DMS79 treated with DMSO at 0.1 percent for 48 hours (cell line): ENCODE measurements at regions not wholly inside any gene's neighbourhood (a gene's known extent, or its start where the extent isn't known, plus 50 kb on each side); places are given as distances from the start of the nearest gene placed in this dataset.
"Not testable (repeated sequence)": the region's sequence is repeated elsewhere in the genome, so short reads cannot be mapped to it uniquely, and the experiment has no call there.

Experiments
- DNase-seq: peaks from one replicate; lab custom pipeline; 2025; lab: John Stamatoyannopoulos, UW

DNA sequence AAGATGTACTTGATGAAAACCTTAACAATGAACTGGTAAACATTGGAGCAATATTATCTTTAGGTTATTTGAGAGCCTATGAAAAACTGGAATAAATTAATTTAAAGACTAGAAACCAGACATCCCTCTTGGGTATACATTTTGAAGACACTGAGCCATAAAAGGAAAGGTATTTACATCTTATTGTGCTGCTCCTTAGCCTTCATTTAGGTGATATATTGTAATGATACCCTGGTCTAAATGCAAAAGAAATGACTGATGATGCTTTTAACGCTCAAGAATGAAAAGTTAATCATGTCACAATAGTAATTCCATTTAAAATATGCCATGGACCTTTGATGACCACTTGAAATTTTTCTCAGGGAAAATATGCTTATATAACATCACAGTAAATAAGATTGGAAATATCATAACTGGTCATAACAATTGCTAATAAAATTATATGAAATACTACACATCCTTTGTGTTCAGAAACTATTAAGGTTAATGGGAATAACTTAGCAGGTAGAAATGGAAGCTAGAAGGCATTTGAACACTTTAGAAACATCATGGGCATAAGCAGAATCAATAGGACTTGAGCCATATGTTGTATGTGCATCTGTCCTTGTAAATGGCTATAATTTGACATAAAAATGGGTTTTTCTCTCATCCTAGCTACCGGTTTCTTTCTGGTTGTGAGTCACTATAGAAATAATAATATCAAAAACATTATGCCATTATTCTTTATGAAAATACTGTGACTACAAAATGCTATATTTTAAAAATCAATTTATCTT, 979.7 kb downstream of the RAPGEF2 start:
- DNase-seq: no peak

DNA sequence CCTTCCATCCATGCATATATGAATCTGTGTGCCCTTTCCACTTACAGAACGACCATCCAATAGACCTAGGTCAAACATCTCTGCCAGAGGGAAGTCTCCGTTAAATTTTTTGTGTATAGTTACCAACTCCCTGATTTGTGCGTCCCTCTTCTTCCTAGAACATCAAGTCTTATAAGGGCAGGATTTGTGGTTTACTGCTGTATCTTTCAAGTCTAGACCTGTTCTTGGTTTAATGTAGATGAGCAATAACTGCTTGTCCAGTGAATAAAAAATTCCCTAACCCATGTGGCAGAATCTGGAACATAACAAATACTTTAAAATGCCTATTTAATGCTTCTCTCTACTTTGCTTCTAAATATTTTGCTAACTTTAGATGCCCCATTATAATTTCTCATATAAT, 988.8 kb downstream of the RAPGEF2 start:
- no peak for DNase-seq

DNA sequence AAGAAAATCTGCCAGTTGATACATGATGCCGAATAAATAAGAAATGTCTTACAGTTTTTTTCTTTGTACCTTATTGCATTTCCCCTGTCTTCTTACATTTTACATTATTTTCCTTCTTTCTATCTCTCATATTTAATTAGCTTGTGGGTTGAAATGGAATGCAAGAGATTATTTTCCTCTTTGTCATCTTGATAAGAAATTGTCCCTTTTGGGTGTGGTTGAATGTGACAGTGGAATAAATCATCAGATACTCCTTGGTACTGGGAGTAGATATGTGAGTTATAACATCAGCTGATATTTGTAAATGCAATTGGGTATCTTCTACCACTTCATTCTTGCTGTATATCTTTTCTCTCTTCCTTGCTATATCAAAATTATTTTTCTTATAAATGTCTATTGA, 997.4 kb downstream of the RAPGEF2 start:
- no peak for DNase-seq

DNA sequence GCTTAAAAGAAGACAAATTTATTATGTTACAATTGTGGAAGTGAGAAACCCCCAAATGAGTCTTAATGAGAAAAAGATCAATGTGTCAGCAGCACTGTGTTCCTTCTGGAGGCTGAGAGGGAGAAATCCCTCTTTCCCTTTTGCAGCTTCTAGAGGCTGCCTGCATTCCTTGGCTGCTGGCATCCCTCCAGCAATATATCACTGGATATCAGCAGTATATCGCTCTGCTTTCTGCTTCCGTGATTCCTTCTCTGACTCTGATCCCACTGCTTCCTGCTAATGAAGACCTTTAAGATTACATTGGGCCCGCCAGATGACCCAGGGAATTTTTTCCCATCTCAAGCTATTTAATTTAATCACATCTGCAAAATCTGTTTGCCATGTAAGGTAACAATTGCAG, 1008.0 kb downstream of the RAPGEF2 start:
- DNase-seq: no peak

DNA sequence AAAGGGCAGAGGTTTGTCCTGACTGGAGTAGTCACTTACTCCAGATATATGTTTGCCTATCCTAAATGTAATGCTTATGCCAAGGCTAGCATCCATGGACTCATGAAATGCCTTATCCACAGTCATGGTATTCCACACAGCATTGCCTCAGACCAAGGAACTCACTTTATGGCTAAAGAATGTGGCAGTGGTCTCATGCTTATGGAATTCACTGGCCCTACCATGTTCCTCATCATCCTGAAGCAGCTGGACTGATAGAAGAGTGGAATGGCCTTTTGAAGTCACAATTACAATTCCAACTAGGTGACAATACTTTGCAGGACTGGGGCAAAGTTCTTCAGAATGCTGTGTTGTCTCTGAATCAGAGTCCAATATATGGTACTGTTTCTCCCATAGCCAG, 1014.8 kb downstream of the RAPGEF2 start:
- no peak for DNase-seq

DNA sequence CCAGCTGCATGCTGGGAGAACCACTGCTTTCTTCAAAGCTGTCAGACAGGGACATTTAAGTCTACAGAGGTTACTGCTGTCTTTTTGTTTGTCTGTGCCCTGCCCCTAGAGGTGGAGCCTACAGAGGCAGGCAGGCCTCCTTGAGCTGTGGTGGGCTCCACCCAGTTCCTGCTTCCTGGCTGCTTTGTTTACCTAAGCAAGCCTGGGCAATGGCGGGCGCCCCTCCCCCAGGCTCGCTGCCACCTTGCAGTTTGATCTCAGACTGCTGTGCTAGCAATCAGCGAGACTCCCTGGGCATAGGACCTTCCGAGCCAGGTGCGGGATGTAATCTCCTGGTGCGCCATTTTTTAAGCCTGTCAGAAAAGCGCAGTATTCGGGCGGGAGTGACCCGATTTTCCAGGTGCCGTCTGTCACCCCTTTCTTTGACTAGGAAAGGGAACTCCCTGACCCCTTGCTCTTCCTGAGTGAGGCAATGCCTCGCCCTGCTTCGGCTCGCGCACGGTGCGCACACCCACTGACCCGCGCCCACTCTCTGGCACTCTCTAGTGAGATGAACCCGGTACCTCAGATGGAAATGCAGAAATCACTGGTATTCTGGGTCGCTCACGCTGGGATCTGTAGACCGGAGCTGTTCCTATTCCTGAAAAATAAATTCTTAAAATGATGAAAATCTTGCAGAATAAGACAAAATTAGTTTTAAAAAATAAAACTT, 1022.9 kb downstream of the RAPGEF2 start:
- not testable (repeated sequence) for DNase-seq

DNA sequence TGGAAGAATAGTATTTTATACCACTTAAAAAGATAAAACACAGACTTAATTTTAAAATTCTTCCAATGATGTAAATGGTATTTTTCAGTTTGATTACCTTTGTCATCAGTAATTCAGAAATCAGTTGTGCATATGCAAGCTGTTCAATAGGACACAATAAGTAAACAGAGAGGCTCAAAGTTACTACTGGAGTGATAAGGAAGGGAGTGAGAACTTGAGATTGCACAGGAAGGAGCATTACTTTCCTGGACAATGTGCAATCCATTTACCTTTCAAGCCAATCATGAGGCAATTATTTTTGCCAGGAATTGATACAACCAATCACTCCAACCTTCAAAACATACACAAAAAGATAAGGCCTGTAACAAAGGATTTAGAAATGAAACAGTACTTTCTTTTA, 1024.3 kb downstream of the RAPGEF2 start:
- no peak for DNase-seq

DNA sequence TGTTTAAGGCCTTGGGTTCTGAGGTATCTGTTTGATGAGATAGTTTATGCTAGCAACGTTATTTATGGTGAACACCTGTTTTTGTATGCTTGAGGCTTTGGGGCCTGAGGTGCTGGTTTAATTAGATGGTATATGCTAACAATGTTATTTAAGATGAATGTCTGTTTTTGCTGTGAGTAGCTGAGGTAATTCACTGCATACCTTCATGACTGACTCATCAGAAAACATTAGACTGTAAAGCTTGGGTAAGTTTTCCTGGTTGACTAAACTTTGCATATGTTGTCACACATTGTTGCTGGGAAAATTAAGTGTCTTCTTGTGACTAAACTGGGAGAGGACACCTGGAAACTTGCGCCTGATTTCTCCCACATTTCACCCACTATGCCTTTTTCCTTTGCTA, 1026.6 kb downstream of the RAPGEF2 start:
- DNase-seq: no peak

DNA sequence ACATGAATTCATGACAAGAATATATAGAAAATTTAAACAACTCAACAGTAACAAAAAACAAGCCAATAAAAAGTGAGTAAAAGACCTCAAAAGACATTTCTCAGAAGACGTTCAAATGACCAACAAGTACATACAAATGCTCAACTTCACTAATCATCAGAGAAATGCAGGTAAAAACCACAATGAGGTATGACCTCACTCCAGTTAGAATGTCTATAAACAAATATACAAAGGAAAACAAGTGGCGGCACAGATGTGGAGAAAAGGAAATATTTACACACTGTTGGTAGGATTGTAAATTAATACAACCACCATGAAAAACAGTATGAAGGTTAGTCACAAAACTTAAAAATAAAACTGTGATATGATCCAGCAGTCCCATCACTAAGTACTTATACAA, 1033.1 kb downstream of the RAPGEF2 start:
- DNase-seq: no peak

DNA sequence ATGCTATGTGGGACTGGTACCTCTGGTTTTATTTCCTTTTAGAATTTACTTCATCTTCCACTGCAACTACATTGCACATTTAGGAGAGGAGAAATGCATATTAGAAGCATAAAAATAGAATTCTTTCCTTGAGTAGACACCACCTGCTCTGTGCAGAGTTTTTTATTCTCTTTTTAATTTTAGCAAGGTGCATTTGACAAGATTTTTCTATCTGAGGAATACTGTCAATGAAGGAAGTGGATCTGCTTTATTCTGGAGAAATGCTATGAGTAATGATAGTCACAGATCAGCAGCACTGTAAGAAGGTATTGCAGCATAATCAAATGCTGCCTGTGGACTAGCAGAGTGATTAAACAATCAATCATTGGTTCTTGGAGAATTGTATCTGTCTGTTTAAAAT, 1038.3 kb downstream of the RAPGEF2 start:
- no peak for DNase-seq

DNA sequence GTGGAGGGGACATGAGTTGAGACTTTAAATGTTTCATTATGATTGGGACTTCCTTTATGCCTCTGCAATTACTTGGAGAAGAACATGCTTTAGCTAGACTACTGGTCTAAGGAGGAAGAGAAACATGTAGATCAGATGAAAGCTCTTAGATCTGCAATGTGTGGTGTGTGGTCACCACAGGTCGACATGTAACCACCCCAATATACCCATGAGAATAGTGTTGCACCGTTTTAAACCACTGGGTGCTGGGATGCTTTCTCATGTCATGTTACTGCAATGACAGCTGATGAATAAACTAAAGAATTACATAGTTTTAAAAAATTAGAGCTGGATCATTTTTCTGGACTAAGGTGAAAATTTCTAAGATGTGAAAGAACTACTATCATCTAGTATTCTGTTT, 1039.7 kb downstream of the RAPGEF2 start:
- DNase-seq: no peak

DNA sequence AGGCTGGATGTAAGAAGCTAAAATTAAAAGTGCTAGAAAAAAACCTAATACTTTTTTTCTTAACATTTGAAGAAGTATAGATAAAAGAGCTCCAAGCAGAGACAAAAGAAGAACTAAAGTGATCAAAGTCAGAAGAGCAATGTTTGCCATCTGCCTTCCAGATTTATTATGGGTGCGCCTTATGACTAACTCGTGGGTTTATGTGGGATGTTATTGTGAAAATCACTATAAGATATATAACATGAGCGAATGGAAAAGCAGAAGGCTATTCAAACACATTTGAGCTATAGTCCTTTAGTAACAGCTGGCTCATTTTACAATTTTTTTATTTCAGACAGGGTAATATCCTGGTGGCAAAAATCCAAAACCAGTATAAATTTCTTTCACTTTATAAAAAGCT, 1040.7 kb downstream of the RAPGEF2 start:
- DNase-seq: no peak

DNA sequence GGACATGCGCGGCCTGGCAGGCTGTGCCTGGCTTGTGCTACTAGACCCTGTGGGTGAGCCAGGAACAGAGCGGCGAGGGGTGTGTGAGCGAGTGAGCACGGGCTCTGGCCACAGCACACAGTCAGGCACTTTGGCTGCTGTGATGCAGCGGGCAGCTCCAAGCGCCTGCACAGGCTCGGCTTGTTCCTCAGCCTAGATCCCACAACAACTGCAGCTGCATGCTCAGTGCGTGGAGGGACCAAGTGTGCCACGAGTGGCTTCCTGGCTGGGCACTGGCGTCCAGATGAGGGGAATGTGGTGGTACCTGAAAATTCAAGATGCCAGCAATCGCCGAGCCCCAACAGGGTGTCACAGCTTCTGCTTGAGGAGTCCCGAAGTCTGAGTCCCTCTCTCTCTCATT, 1056.6 kb downstream of the RAPGEF2 start:
- no peak for DNase-seq

DNA sequence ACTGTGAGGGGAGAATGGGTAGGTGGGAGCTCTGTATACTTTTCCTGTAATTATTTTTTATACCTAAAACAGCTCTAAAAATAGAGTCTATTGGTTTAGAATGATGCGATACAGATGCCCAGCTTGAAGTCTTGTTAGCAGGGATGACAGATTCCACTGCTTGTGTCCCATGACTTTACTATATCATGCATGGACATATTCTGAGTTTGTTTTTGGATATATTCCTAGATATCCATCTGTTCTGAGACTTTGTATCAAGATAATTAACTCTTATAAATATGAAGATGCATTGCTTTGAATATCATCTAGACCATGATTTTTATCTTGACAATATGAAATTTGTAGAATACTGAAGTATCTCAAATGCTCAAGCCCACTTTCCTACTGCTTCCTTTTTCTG, 1058.1 kb downstream of the RAPGEF2 start:
- no peak for DNase-seq

DNA sequence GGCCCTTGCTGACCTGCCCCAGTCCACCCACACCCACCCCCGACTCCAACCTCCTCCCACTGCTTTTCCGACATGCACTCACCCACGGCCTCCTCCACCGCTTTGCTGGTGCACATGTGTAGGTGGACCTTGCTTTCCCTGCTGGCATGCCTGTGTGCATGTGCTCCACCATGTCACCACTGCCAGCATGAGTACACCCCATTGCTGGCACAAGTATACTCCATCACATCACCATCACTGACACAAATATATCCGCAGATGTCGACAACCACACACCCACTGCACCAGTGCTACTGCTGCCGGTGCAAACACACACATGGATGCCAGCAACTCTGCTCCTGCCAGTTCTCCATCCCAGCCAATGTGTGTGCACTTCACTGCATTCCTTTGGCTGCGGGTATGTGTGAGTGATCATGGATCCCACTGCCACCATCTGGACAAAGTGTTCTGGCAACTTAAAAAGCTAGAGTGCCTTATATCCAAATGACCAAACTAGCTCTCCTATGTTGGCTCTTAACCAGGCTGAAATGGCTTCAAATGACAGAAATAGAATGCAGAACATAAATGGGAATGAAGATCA, 1072.3 kb downstream of the RAPGEF2 start:
- DNase-seq: no peak

DNA sequence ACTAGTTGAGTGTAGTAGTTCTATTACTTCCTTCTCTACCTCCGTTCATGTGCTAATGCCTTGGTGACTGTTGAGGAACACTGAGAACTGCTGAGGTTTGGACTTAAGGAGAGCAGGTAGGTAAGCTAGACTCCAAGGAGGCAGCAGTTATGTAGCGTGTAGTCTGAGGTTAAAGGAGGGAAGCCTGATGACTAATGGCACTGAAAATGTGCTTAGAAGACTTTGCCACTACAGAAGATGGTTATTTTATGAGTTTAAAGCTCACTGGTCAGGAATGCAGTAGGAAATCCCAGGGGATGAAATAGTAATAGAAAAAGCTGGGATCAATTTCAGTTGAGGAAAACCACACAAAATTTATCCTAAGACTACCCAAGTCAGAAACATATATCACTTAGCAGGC, 1077.3 kb downstream of the RAPGEF2 start:
- DNase-seq: no peak

DNA sequence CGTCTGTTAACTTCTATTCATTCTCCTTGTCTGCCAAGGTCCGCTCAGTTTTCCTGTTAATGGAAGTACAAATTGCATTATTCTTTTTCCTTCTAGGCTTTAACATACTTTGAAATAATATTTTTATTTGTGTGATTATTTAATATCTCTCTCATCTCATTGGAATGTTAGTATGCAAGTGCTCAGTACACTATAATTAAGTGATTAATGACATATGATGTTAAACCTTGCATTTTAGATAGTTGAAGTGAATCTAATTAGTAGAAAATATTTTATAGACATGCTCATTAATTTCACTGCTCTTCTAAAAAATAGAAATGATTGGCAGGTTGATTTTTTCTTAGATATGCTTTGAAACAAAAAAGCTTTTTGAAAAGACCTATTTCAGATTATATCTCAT, 1079.8 kb downstream of the RAPGEF2 start:
- no peak for DNase-seq

DNA sequence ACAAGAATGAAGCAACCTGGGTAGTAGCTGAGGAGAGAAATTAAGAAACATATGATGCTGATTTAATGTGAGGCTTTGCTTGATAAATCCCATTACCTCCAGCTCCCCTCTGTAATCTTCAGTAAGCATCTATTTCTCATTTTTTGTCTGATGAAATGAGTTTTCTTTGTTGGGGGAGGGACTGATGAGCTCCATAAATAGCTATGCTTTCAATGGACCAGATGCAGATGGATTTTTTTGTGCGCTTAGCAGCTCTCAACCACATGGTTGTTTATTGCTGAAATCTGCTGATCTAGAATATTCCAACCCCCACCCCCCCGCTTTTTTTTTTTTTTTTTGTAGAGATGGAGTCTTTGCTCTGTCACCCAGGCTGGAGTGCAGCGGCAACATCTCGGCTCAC, 1082.0 kb downstream of the RAPGEF2 start:
- DNase-seq: no peak

DNA sequence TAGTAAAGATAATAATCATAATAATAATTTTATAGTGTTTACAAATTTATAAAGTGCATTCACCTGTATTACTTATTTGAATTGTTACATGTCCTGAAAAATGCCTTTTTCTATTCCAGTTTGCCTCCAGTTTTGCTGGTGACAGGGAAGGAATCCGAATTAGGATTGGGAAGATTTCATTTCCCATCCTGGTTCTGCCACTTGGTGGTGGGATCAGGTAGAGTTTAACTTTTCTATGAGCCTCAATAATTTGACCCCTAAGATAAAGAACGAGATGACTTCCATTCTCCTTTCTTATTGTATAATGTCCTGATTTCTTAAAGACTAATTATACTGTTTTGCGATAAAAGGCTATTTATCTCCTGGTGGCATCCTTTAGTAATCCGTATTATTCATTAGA, 1090.9 kb downstream of the RAPGEF2 start:
- DNase-seq: no peak

DNA sequence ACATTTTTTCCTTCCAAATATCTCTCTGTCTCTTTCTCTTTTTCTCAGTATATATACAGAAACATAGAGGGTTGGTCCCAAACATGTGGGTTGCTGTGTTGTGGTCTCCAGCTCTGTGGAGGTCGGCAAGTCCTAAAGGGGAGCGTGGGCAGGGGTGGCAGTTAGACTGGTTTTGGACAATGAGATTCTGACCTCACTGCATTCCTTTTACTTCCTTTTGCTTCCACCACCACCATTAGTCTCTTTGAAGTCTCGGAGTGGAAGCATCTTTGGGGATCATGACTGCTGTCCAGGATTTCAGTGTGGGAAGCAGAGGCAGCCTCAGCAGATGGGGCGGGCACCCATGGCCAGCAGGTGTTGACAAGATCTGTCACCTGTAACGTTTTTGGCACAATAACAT, 1091.8 kb downstream of the RAPGEF2 start:
- no peak for DNase-seq

DNA sequence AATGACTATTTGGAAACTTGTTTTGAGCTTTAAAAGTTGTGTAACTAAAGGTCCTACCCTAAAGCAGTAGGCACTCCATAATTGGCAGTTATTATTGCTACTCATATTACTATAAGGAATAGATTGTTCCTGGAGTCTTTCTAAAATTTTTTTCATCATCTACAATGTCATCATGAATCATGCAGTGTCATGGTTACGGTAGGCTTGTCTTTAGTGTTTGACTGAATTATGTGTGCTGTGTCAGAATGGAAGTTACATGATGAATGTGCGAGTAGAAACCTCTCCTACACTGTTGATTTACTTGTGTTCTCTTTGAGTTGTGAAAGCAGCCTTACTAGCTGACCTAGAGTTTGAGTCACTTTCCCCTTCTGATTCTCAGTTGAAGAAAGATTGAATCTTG, 1099.9 kb downstream of the RAPGEF2 start:
- no peak for DNase-seq

DNA sequence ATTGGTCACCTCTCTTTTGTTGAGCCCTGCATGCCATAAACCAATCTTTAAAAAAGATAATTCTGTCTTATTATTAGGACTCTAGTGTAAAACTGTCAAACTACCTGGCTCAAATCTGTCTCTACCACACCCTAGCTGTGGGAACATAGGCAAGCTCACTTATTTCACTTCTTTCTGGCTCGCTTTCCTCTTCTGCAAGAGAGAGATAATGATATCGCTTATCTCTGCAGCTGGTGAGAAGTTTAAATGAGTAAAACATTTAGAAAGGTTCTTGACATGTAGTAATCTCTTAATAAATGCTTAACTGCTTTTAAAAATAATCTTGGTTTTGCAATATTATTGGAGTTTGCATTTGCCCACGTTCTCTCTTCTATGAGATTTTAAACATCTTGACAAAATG, 1109.2 kb downstream of the RAPGEF2 start:
- no peak for DNase-seq

DNA sequence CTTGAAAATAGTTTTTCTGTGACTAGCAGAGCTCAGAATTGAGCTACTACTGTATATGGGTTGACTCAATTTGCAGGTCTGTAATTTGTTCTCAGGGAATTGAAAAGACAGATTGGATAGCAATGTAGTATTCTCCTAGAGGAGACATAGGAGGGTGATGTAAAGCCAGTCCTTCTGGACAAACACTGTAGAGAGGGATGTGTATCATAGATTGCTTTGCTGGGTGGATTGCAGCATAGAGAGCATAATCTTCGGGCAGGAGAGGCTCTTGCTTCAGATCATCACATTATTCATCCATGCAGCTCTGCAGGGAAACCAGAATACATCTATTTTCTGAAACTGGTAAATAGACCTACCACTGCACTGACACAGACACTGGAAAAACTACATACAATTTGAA, 1110.5 kb downstream of the RAPGEF2 start:
- DNase-seq: no peak

DNA sequence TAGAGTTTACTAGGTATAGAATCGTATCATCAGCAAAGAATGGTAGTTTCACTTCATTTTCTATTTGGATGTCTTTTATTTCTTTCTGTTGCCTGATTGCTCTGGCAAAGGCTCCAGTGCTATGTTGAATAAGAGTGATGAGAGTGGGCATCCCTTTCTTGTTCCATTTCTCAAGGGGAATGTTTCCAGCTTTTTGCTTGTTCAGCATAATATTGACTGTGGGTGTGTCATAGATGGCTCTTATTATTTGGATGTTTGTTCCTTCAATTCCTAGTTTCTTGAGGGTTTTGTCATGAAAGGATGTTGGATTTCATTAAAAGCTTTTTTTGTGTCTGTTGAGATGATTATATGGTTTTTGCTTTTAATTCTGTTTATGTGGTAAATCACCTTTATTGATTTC, 1114.5 kb downstream of the RAPGEF2 start:
- no peak for DNase-seq
